NCI-H1092 (cell line): ENCODE measurements at regions not wholly inside any gene's neighbourhood (a gene's known extent, or its start where the extent isn't known, plus 50 kb on each side); places are given as distances from the start of the nearest gene placed in this dataset.

Experiments
- DNase-seq: peaks from one replicate; lab custom pipeline; 2025; lab: John Stamatoyannopoulos, UW

GRCh38 chr10:61188101-61188500 is 244.1 kb upstream of the RHOBTB1 start:
- no peak for DNase-seq

- no peak for DNase-seq
Observed at GRCh38 chr10:61187601-61188000, 243.6 kb upstream of the RHOBTB1 start.

GRCh38 chr10:61186408-61186807 is 242.4 kb upstream of the RHOBTB1 start:
- DNase-seq: no peak

GRCh38 chr10:61184429-61184828 is 240.4 kb upstream of the RHOBTB1 start:
- no peak for DNase-seq

GRCh38 chr10:61183967-61184366 is 240.0 kb upstream of the RHOBTB1 start:
- DNase-seq: no peak

GRCh38 chr10:61181832-61182231 is 237.8 kb upstream of the RHOBTB1 start:
- no peak for DNase-seq

GRCh38 chr10:61179771-61180170 is 235.8 kb upstream of the RHOBTB1 start:
- no peak for DNase-seq

GRCh38 chr10:61176424-61176823 is 232.4 kb upstream of the RHOBTB1 start:
- DNase-seq: no peak

- no peak for DNase-seq
Observed at GRCh38 chr10:61175316-61175715, 231.3 kb upstream of the RHOBTB1 start.

- DNase-seq: no peak
Observed at GRCh38 chr10:61173450-61173849, 229.5 kb upstream of the RHOBTB1 start.

- no peak for DNase-seq
Observed at GRCh38 chr10:61172182-61172926, 228.4 kb upstream of the RHOBTB1 start.

- no peak for DNase-seq
Observed at GRCh38 chr10:61170594-61170993, 226.6 kb upstream of the RHOBTB1 start.

- no peak for DNase-seq
Observed at GRCh38 chr10:61169294-61169693, 225.3 kb upstream of the RHOBTB1 start.

- DNase-seq: no peak
Observed at GRCh38 chr10:61166489-61166888, 222.5 kb upstream of the RHOBTB1 start.

GRCh38 chr10:61166065-61166464 is 222.1 kb upstream of the RHOBTB1 start:
- DNase-seq: no peak

GRCh38 chr10:61164458-61165160 is 220.6 kb upstream of the RHOBTB1 start:
- DNase-seq: no peak

GRCh38 chr10:61163403-61163802 is 219.4 kb upstream of the RHOBTB1 start:
- no peak for DNase-seq

GRCh38 chr10:61160253-61160652 is 216.3 kb upstream of the RHOBTB1 start:
- no peak for DNase-seq

- no peak for DNase-seq
Observed at GRCh38 chr10:61159253-61159652, 215.3 kb upstream of the RHOBTB1 start.

- no peak for DNase-seq
Observed at GRCh38 chr10:61157182-61157581, 213.2 kb upstream of the RHOBTB1 start.

- DNase-seq: no peak
Observed at GRCh38 chr10:61153771-61154170, 209.8 kb upstream of the RHOBTB1 start.

- DNase-seq: no peak
Observed at GRCh38 chr10:61151059-61151458, 207.1 kb upstream of the RHOBTB1 start.

- DNase-seq: no peak
Observed at GRCh38 chr10:61148451-61148850, 204.5 kb upstream of the RHOBTB1 start.

- no peak for DNase-seq
Observed at GRCh38 chr10:61142987-61143386, 199.0 kb upstream of the RHOBTB1 start.
